SHP77 treated with DMSO at 0.1 percent for 48 hours (cell line): ENCODE measurements at regions not wholly inside any gene's neighbourhood (a gene's known extent, or its start where the extent isn't known, plus 50 kb on each side); places are given as distances from the start of the nearest gene placed in this dataset.

Experiments used
- DNase-seq: peaks from one replicate; lab custom pipeline; 2025; lab: John Stamatoyannopoulos, UW

DNA sequence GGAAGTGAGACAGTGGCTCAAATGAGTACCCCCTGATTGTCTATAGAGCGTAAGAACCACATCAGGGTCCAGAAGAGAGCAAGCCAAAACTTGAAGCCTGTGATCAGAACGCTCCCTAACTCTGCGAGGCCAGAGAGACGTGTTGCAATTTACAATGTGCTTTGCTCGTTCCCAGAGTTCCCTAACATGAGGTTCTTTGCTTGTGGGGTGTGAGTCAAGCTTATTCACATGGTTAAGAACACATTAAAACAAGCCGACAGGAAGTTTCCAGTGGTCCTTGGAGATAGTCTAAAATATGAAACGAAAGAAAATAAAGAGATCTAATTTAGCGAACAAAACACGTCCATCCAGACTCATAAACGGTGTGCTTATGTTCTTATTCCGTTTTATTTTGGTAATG, 702.3 kb downstream of the TRIML1 start:
- no peak for DNase-seq

DNA sequence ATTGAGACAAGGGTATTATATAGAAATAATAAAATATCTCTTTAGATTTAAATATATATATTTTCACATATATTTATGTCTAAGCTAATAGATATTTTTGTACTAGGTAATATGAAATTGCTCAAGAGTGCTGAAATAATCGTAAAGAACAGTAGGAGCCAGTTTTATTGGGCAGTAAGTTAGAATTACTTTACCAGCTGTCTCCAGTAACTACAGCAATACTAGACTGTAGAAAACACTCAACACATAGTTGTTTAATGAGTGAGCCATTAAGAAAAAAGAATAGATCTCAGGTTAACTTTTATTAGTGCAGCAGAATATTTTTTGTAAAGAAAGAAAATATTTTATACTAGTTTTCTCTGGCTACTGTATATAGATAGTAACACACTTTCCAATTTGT, 715.2 kb downstream of the TRIML1 start:
- DNase-seq: no peak

DNA sequence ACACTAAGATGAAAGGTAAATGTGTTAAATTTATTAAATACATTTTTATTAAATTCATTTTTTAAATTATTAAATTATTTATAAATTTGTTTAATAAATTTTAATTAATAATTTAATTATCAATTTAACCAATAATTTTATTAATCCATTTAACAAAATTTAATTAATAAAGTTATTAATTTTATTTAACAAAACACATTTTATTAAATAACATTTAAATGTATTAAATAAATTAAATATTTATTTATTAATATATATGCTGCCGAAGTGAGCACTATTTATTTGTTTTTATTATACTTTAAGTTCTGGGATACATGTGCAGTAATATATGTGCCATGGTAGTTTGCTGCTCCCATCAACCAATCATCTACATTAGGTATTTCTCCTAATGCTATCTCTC, 719.5 kb downstream of the TRIML1 start:
- DNase-seq: no peak

DNA sequence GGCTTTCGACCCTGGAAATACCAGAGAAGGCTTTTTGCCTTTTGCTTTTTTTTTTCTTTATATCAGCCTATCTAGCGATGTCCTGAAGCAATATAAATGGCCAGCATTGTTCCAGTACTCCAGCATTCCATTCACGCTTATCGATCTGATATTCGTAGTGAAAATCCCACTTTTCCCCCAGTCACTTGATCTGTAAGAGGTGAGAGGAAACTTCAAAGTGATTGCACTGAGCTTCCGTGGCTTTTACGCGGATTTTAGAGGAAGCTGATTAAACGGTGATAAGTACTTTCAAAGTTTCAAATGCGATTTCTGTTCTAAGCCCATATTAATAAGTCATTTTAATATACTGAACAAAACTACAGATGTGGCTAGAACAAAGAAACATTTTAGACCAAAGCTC, 725.5 kb downstream of the TRIML1 start:
- no peak for DNase-seq

DNA sequence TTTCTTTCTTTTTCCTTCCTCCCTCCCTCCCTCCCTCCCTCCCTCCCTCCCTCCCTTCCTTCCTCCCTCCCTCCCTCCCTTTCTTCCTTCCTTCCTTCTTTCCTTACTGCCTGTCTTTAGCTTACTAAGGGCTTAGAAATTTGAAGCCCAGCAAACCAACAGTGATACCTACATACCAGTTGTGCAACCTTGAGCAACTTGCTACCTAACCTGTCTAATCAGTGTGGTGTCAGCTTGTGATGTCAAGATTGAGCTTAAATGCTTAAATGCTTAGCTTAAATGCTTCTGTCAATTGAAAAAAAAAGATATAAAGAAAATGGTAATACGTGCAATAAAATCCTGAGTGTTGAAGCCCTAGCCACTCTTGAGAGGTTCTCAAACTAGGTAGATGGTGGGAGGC, 728.6 kb downstream of the TRIML1 start:
- no peak for DNase-seq

DNA sequence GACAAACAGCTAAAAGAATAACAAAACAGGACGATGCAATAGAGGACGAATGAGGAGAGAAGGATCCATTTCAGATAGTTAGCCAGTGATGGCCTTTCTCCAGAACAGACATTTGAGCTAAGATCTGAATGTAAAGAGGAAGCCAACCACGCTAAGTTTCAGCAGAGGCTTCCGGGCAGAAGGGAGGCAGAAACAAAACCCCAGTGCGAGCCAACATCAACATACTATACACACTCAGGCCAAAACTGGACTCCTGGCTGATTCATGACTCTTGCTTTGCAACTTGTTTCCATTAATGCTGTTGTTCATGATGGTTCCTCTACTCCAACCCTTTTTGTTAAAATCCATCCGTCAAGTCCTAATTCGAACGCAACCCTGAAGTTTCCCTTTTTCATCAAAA, 730.3 kb downstream of the TRIML1 start:
- no peak for DNase-seq

DNA sequence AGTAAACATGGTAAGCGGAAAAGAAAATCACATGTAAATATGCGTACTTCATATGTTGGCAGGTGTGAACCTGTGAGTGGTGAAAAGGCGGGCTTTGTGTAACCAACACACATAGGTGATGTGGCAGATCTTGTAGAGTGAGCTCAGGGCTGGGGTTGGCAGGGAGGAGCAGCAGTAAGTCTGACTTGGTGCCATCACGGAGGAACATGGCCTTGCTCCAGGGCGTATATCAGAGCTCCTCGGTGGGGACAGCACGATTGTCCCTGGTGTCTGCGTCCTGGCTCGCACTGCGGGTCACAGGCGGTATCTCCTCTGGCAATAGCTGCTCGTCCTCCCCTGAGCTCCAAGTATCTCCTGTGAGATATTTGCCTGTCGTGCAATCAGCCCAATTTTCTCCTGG, 733.6 kb downstream of the TRIML1 start:
- DNase-seq: no peak

DNA sequence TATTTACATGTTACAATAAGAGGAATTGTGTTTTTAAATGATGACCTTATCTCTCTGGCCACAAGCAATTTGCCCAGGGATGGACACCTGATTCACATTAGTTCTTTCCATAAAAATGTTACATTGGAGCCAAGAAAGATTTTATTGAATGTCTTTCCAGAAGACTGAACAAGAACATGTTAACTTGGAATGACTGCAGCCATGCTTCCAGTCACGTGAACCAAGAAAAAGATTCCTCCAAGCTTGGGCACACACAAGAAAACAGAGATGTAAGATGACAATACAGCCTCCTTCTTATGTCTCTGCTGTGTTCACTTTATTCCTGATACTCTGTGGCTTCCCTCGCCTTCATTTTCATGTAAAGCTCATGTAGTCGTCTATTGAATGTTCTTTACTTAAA, 737.6 kb downstream of the TRIML1 start:
- no peak for DNase-seq

DNA sequence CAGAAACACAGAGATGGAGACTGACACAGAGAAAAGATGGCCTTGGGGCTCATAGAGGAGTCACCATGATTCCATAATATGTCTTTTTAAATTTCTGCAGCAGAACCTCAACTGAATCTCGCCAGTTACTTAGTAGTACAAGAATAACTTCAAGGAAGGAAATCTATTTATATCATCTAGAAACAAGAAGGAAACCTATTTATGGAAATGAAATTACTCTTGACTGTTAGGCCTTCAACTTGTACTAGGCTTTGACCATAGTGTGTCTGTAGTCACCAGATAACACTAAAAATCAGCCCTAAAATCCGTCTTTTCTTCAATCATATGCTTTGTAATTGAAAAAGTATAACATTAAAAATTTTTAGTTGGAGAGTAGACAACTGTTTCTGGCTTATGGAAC, 740.4 kb downstream of the TRIML1 start:
- DNase-seq: no peak

DNA sequence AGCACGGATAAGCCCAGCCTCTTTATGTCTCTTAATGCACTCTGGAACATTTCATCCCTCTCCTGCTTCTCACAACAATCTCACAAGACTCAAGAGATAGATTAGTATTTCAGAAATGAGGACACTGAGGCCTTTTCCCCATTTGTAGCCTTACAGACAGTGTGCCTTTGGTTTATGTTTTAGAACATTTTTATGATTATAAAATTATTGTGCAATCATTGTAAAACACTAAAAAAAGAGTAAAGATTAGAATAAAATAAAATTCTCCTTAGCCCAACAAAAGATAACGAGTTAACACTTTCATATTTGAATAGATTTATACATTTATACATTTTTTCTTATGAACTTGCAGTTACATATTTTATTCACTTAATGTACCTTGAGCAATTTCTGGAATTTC, 748.7 kb downstream of the TRIML1 start:
- no peak for DNase-seq

DNA sequence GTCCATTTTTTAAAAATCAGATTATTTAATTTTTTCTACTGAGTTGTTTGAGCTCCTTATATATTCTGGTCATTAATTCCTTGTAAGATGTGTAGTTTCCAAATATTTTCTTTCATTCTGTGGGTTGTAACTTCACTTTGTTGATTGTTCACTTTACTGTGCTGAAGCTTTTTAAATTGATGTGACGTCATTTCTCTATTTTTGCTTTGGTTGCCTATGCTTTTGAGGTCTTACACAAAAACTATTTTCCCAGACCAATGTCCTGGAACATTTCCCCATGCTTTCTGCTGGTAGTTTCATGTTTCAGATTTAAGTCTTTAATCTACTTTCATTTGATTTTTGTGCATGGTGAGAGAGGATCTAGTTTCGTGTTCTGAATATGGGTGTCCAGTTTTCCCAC, 753.6 kb downstream of the TRIML1 start:
- DNase-seq: no peak

DNA sequence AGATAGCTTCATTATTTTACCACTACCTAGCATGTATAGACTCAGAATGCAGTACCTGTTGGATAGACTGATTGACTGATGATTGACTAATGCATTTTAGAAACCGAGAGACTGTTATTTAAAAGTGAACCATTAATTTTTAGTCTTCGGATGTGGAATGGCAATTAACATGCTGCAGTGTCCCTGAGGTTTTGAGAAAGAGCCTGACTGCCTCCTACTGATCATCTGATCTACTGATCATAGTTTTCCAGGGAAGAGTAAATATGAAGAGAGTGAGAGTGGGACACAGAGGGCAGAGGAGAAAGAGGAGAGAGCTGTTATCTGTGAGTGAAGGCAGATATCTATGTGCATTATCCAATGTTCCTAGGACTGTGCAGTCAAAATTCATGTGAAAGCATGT, 764.7 kb downstream of the TRIML1 start:
- no peak for DNase-seq

DNA sequence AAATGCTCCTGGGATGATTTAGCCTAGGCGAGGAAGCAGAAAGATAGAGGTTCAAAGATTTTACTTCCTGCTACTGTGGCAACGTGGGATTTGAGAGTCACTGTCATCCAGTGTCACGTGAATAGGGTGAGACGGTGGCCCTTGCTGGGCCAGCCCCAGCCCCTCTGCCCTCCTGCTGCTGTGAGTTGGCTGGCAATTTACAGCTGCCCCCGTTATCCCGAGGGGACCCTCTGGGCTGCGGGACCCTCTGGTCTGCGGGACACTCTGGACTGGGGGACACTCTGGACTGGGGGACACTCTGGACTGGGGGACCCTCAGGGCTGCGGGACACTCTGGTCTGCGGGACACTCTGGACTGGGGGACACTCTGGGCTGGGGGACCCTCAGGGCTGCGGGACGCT, 765.4 kb downstream of the TRIML1 start:
- no peak for DNase-seq

DNA sequence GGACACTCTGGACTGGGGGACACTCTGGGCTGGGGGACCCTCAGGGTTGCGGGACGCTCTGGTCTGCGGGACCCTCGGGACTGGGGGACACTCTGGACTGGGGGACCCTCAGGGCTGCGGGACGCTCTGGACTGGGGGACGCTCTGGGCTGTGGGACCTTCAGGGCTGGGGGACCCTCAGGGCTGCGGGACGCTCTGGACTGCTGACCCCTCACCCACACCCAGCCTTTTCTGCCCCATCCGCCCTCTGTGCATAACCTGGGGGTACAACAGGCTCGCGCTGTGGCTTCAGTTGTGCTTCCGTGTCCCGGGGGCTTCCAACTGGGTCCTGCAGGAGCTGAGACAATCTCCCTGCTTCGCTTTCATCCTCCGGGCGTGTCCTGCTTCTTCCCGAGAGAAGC, 766.0 kb downstream of the TRIML1 start:
- DNase-seq: no peak

DNA sequence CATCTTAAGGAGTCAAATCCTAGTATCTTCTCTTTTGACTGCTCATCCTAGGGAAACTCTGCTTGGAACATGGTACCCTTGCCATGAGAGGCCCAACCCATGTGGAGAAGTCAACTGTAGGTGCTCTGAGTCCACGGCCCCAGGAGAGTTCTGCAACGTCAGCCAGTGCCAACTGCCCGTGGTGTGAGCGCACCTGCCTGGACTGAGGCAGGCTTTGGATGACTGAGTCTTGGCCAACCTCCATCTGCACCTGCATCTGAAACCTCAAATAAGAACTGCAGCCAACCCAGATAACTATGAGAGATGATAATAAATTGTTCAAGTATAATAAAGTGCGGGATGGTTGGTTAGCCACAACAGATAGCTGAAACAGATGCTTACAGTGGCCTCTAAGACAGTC, 772.0 kb downstream of the TRIML1 start:
- DNase-seq: no peak

DNA sequence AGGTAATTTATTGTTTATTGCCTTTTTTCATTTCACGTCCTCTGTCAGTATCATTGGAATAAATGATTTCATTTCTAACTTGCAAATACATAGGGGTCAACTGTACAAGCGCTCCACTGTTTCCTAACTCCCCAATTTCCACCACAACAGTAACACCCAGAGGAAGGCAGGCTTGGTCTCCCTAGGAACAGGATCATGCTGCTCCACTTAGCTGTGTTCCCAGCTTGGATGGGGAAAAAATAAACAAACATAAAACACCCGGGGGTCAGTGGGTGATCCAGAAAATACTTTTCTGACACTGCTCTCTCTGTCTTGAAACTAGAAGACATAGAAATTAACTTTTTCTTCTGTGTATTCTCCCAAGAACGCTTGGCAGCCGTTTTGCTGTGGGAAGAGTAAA, 772.5 kb downstream of the TRIML1 start:
- no peak for DNase-seq

DNA sequence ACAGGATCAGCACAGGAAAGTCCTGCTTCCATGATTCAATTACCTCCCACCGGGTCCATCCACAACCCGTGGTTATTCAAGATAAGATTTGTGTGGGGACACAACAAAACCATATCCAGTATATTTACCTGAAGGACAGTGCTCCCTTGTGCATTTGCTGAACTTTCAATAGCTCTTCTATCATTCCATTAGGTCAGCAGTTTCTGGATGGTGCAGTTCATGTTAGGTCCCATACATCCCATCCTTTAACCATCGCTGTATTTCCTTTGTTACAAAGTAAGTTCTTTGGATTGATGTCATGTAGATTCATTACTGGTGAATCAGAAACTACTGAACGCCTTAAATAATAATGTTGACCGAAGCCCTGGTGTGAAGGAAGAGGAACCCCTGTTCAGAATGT, 775.9 kb downstream of the TRIML1 start:
- no peak for DNase-seq

DNA sequence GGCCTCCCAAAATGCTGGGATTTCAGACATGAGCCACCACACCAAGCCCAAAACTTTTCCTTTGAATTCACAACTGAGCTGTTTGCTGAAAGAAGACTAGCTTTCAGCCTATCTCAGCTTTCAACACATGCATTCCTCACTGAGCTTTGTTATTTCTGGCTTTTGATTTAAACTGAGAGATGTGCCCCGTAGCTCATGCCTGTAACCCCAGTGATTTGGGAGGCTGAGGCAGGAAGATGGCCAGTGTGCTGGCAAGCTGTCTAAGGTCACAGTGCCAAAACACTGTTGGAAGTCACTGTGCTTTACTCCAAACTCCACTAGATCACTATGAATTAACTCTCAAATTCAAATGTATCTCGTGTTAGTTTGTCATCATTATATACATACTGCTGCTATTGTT, 779.5 kb downstream of the TRIML1 start:
- DNase-seq: no peak

DNA sequence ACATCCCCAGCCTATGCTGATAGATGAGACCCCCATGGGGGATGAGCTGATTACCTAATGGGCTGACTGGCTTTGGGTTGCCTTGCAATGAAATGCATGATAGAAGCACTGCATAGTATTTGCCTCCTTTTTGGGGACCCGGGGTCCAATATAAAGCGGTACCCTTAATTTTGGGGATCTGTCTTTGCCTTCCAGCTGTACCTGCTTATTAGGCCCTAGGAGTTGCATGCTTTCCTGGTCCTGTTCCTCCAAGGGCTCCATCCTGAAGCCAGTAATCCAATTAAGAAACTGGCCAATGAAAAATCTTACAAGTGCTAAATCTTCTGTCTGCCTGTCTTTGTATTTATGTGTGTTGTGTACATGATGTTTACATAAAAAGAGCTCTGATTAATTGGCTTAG, 791.6 kb downstream of the TRIML1 start:
- no peak for DNase-seq

DNA sequence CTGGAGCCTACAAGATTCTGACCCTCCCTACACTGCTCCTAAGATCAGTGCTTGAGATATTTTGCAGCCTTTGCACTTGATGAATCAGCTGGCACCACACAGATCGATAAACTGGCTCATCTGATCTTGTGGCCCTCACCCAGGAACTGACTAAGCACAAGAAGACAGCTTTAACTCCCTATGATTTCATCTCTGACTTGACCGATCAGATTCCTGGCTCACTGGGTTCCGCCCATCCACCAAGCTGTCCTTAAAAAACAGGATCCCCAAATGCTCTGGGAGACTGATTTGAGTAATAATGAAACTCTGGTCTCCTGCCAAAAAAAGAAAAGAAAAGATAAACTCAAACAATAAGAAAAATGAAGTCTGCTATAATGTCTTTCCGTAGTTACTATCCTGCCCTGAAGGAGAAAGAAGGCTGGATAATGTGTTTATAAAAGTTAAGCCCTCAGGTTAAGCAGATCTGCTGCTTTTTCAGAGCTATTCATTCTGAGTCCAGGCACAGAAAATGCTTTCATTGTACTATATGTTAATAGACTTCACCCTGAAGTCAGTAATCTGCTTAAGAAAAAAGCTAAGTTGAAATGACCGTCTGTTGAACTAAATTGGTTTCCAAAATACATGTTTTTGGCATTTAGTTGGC, 795.2 kb downstream of the TRIML1 start:
- no peak for DNase-seq

DNA sequence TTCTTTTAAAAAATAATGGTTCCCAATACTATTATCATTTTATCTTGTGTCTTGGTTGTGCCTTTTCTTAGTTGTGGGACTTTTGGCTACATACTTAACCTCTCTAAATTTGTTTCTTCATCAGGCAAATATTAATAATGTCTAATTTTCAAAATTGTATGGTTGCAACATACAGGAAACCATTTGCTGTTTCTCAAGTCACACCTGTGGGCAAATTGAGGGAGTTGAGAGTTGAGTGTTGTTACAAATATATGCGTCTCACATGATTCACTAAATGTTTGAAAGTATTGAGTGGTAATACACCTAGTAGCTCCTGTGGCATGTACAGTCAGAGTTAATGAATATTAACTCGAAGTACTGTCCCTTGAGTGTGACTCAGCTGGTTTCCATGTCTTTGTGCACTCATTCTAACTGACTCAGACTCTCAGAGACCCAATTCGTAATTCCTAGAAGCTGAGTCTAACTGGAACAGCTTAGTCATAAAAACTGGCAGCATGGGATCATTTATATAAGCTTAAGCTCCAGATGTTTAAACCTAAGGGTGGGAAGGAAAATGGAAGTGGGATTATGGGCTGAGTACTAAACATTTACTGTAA, 802.4 kb downstream of the TRIML1 start:
- no peak for DNase-seq

DNA sequence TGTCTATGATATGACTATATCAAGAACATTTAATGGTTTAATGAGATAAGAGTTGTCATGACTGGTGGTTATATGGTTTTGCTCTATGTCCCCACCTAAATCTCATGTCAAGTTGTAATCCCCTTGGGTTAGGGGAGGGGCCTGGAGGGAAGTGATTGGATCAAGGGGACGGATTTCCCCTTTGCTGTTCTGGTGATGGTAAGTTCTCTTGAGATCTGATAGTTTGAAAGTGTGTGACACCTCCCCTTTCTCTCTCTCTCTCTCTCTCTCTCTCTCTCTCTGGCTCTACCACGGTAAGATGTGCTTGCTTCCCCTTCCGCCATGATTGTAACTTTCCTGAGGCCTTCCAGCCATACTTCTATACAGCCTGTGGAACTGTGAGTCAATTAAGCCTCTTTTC, 803.4 kb downstream of the TRIML1 start:
- no peak for DNase-seq

DNA sequence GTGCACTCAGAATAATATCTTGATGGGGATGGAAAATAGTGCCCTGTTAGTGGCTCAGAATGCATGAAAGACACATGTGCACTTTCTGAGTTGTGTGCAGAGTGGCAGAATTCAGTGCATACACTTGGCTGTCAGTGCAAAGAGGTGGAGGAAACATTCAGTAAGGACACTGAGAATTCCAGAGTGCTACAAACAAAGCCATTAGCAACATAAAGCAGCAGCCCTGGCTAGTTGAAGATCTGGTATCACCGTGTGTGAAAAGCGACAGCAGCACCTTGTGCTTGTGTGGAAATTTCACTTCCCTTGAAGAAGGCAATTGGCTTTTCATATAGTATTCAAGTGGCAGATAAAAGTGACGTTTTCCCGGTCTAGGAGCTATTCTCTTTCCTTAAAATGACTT, 810.4 kb downstream of the TRIML1 start:
- no peak for DNase-seq

DNA sequence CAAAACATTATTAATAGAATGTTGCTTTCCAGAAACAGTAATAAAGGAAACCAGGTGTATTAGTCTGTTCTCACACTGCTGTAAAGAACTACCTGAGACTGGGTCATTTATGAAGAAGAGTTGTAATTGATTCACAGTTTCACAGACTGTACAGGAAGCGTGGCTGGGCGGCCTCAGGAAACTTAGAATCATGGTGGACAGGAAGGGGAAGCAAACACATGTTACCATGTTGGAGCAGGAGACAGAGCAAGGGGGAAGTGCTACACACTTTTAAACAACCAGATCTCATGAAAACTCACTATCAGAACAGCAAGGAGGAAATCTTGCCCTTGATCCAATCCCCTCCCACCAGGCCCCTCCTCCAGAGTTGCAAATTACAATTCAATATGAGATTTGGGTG, 815.8 kb downstream of the TRIML1 start:
- no peak for DNase-seq

DNA sequence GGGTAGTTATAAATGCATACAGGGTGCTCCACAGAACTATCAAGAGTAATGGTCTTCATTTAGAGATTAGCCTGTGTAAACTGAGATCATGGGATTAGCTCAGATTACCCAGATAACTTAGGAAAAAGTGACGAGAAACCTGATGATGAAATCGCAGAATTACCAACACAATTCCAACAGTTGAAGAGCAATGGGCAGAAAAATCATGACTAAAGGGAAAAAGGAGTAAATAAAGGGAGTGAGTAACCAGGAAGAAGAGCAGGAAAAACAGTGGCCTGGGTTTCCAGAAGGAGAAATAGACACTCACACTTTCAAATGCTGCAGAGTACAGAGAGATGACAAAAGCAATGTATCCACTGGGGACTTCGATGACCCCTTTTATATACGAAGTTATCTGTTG, 817.3 kb downstream of the TRIML1 start:
- DNase-seq: no peak
